Subcutaneous abdominal adipose tissue (tissue), 5 donors: ENCODE measurements at regions not wholly inside any gene's neighbourhood (a gene's known extent, or its start where the extent isn't known, plus 50 kb on each side); places are given as distances from the start of the nearest gene placed in this dataset.

Source experiments
- H3K27ac ChIP-seq: one replicate; pipeline ENCODE4 v1.7.0; 2013; ENCODE audit warnings: low read depth, mild to moderate bottlenecking, inconsistent platforms, low read length, moderate library complexity
- H3K27me3 ChIP-seq, 5 donors: one replicate each; pipeline ENCODE4 v1.7.0; 2013; ENCODE audit warnings: low read length in 5 of 5, inconsistent platforms in 1 of 5; ENCODE audit not compliant: control insufficient read depth in 5 of 5, insufficient read depth in 4 of 5
- H3K36me3 ChIP-seq, 5 donors: one replicate each; pipeline ENCODE4 v1.7.0; 2013; ENCODE audit warnings: low read length in 5 of 5; ENCODE audit not compliant: control insufficient read depth in 5 of 5, insufficient read depth in 5 of 5
- H3K4me1 ChIP-seq, 5 donors: one replicate each; pipeline ENCODE4 v1.7.0; 2013; ENCODE audit warnings: low read length in 5 of 5, mild to moderate bottlenecking in 3 of 5, moderate library complexity in 1 of 5; ENCODE audit not compliant: control insufficient read depth in 5 of 5, insufficient read depth in 5 of 5
- H3K4me3 ChIP-seq, 5 donors: one replicate each; pipeline ENCODE4 v1.7.0; 2013; ENCODE audit warnings: low read length in 5 of 5, low read depth in 1 of 5
- H3K9ac ChIP-seq, 5 donors: one replicate each; pipeline ENCODE4 v1.7.0; 2013; ENCODE audit warnings: low read length in 5 of 5, mild to moderate bottlenecking in 4 of 5, moderate library complexity in 3 of 5
- H3K9me3 ChIP-seq, 5 donors: one replicate each; pipeline ENCODE4 v1.7.0; 2013; ENCODE audit warnings: low read length in 5 of 5; ENCODE audit not compliant: control insufficient read depth in 5 of 5
- donor health status: healthy.
- donor health status: healthy.
- donor health status: healthy.
- donor health status: healthy.
- donor health status: healthy.

DNA sequence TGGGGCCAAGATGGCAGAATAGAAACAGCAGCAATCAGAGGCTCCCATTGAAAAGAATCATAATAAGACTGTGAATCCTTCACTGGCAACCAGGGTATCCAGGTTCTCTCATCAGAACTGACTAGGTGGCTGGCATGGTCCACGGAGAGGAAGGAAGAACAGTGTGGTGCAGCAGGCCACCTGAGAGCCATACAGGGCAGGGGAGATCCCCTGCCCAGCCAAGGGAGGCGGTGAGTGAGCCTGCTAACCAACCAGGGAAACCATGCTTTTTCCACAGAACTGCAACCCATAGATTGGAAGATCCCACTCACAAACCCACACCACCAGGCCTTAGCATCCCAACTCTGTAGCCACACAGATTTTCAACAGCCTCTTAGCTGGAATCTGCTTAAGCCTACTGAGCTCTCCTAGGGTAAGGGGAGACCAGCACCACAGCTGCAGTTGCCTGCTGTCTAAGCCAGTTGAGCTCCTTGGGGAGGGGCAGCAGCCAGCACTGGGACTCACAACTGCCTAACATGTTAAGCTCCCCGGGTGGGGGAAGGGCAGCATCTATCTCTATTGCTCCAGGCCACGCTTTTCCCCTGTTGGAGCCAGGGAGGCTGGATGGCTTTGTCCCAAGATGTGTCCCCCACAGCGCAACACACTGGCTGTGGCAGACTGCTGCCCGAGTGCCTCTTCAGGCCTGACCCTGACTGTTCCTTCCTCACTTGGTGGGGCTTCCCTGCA lies 342.6 kb upstream of the CCDC196 start:
- H3K9ac ChIP-seq = no peak overlapping the region
- H3K4me1 ChIP-seq = no peaks in the 10 kb centered on the region
- no peaks in the 10 kb centered on the region for H3K27me3 ChIP-seq
- peaks cover 0 to 2% (median 0%) of the 10 kb centered on the region in 5 donors for H3K9me3 ChIP-seq
- no peak overlapping the region for H3K4me3 ChIP-seq
- H3K36me3 ChIP-seq = no peaks in the 10 kb centered on the region
- no peak overlapping the region for H3K27ac ChIP-seq

DNA sequence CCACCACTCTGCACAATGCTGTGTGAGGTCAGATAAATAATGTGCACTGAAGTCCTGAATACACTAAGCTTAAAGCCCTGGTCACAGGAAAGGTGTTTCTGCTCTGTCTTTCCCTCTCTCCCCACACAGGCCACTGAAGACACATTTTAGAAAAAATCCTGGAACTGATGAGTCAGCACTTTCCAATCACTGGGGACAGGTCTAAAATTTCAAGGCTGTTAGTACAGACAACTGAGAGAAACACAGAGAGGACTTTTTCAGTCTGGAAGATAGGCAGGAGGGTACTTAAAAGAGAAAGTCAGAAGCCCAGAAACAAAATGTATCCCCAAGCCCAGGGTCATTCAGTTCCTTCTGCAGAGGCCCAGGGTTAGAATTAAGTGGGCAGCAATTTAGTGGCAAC lies 333.9 kb upstream of the CCDC196 start:
- H3K4me1 ChIP-seq = no peaks in the 10 kb centered on the region
- no peaks in the 10 kb centered on the region for H3K9me3 ChIP-seq
- H3K4me3 ChIP-seq = no peak overlapping the region
- no peaks in the 10 kb centered on the region for H3K36me3 ChIP-seq
- no peaks in the 10 kb centered on the region for H3K27me3 ChIP-seq
- no peak overlapping the region for H3K9ac ChIP-seq
- H3K27ac ChIP-seq = no peak overlapping the region

DNA sequence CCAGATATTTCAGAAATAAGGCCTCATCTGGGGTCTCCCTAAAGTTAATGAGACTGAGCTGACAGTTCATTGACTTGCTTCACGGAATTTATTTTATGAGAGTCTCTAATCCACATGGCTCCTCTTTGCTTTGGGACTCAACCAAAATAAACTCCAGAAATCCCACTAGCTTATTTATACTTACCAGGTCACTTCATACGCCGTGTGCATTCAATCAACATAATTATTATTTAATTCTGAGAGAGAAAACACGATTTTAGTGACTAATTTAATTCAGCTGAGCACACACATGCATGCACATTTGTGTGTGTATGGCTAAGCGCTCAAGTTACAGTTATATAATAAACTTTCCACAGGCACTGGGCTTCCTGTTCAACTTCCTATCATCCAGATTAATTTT lies 333.4 kb upstream of the CCDC196 start:
- Histone ChIP-seq H3K36me3 (no peaks in the 10 kb centered on the region), H3K9ac (no peak overlapping the region), H3K27ac (no peak overlapping the region), H3K4me3 (no peak overlapping the region), H3K27me3 (no peaks in the 10 kb centered on the region), H3K4me1 (no peaks in the 10 kb centered on the region), H3K9me3 (no peaks in the 10 kb centered on the region)

DNA sequence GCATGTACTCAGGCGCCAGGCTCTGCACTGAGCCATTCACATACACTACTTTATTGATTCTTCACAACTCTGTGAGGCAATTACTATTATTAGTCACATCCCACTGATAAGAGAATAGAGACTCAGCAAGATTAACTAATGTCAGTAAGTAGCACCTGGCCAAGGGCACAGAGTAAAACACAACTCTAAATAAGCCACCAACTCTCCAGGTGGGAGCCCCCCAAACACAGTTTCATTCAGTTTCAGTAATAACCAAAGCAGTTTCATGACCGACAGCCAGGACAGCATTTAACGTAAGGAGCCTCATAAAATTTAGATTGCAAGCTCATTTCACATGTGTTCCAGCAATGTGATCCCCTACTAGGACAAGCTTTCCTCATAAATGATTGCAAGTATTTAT lies 323.1 kb upstream of the CCDC196 start:
- no peak overlapping the region for H3K9ac ChIP-seq

DNA sequence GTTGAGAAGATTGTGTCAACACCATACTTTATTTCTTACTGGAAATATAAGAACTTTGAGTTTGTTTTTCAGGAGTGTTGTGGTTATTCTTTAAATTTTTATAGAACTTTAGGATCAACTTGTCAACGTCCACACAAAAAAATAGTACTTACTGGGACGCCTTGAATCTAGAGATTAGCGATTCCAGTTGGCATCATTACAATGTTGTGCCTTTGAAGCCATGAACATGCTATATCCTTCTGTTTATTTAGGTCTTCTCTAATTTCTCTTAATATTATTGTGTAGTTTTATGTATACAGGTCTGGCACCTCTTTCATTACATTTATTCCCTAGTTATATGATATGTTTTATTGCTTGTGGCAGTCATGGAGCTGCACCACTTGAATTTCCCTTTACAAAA lies 320.8 kb upstream of the CCDC196 start:
- no peaks in the 10 kb centered on the region for H3K9me3 ChIP-seq
- H3K9ac ChIP-seq = no peak overlapping the region
- H3K36me3 ChIP-seq = no peaks in the 10 kb centered on the region
- H3K4me3 ChIP-seq = no peak overlapping the region
- no peaks in the 10 kb centered on the region for H3K27me3 ChIP-seq
- H3K27ac ChIP-seq = no peak overlapping the region
- no peaks in the 10 kb centered on the region for H3K4me1 ChIP-seq

More for the DNA sequence above, 323.1 kb upstream of the CCDC196 start:
- no peaks in the 10 kb centered on the region for H3K36me3 ChIP-seq
- H3K9me3 ChIP-seq = no peaks in the 10 kb centered on the region
- no peak overlapping the region for H3K4me3 ChIP-seq
- H3K27ac ChIP-seq = no peak overlapping the region
- no peaks in the 10 kb centered on the region for H3K27me3 ChIP-seq
- no peaks in the 10 kb centered on the region for H3K4me1 ChIP-seq

DNA sequence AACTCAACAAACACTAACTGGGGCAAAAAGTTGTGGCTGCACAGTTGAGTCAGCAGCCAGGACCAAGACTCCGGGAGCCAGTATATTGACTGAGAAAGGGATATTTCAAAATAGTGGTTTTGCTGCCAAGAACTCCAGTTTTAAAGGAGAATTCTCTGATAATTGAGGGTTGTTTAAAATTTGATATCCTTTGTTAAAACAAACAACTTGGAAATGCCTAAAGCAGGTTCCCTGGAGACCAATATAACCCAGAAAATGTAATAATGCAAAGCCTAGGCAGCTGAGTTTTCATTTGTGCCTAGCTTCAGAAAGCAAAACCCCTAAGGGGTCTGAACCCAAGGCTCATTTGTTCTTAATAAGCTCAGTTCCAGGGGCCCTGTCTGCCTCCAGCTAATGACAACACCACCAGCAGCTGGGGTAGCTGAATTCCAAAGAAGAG lies 311.7 kb upstream of the CCDC196 start:
- H3K9ac ChIP-seq = no peak overlapping the region
- peaks cover 0 to 12% (median 8%) of the 10 kb centered on the region in 5 donors for H3K4me1 ChIP-seq
- H3K27me3 ChIP-seq = no peaks in the 10 kb centered on the region

DNA sequence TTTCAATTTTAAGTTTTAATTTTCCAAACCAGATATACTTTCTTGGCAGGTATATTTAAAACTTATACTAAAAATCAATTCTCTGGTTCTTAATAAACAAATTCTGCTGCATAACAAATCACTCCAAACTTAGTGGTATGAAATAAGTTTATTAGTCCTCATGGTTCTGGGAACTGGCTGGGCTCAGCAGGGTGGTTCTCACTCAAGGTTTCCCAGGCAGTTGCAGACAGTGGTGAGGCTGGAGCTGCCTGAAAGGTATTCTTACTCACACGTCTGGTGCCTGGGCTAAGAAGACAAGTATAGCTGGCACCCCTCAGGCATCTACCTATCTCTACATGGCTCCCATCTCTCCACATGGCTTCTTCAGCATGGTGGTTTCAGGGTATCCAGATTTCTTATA lies 308.2 kb upstream of the CCDC196 start:
- Histone ChIP-seq H3K9me3 (peaks cover 0 to 5% (median 4%) of the 10 kb centered on the region in 5 donors), H3K4me1 (peaks cover 0 to 12% (median 8%) of the 10 kb centered on the region in 5 donors), H3K9ac (no peak overlapping the region), H3K4me3 (no peak overlapping the region), H3K27me3 (no peaks in the 10 kb centered on the region), H3K36me3 (no peaks in the 10 kb centered on the region), H3K27ac (no peak overlapping the region)

More for the DNA sequence above, 311.7 kb upstream of the CCDC196 start:
- Histone ChIP-seq H3K4me3 (no peak overlapping the region), H3K27ac (no peak overlapping the region), H3K9me3 (peaks cover 0 to 5% (median 4%) of the 10 kb centered on the region in 5 donors), H3K36me3 (no peaks in the 10 kb centered on the region)

DNA sequence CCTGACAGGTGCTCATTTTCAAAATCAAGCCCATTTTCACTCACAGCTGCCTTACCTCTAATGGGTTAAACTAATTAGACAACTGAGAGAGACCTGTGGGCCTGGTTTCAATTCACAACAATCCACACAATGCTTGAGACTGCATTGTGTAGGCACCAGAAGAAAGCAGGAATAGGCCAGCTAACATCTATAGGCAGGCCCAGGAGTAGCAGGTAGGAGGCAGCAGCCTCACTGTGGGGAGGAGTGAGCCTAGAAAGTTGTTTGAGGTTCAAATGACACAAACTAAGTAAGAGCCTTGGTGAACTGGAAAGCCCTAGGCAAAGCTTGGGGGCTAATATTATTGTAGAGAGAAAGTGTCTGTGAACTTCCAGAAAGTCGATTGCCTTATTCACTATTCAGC lies 289.5 kb upstream of the CCDC196 start:
- Histone ChIP-seq H3K27me3 (no peaks in the 10 kb centered on the region), H3K27ac (no peak overlapping the region), H3K9ac (no peak overlapping the region), H3K9me3 (peaks cover 0 to 2% (median 0%) of the 10 kb centered on the region in 5 donors), H3K4me3 (no peak overlapping the region), H3K36me3 (no peaks in the 10 kb centered on the region), H3K4me1 (no peaks in the 10 kb centered on the region)

DNA sequence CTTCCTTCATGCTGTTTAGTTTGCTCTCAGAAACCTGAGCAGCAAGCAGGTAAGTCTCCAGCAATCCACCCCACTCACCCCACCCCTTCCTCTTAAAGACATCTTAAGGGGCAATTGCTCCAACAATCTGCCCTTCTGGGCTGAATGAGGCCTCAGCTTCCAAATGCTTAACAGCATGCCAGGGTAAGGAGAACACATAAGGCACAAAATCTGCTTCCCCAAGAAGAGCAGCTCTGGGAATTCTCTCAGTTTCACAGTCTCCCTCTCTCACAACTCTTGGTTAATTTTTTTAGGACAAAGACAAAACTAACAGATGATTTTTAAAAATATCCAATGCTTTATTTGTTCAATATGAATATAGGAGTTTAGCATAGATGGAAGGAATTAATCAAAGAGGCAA lies 288.9 kb upstream of the CCDC196 start:
- Histone ChIP-seq H3K27me3 (no peaks in the 10 kb centered on the region), H3K4me1 (no peaks in the 10 kb centered on the region), H3K9me3 (peaks cover 0 to 2% (median 0%) of the 10 kb centered on the region in 5 donors), H3K4me3 (no peak overlapping the region), H3K27ac (no peak overlapping the region), H3K36me3 (no peaks in the 10 kb centered on the region), H3K9ac (no peak overlapping the region)

DNA sequence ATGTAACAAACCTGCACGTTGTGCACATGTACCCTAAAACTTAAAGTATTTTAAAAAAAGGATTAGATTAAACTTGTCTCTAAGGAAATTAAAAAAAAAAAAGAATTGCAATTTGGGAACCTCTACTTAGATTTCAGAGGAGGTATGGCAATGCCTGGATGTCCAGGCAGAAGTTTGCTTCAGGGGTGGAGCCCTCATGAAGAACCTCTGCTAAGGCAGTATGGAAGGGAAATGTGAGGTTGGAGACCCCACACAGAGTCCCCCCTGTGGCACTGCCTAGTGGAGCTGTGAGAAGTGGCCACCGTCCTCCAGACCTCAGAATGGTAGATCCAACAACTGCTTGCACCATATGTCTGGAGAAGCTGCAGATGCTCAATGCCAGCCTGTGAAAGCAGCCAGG lies 279.6 kb upstream of the CCDC196 start:
- H3K27ac ChIP-seq = no peak overlapping the region
- peak overlapping the region in 3 of 5 donors; percentile 8 to 55 (median 44) for H3K4me3 ChIP-seq
- H3K27me3 ChIP-seq = no peaks in the 10 kb centered on the region
- peaks cover 0 to 17% (median 12%) of the 10 kb centered on the region in 5 donors for H3K9me3 ChIP-seq
- no peaks in the 10 kb centered on the region for H3K36me3 ChIP-seq
- no peak overlapping the region for H3K9ac ChIP-seq
- no peaks in the 10 kb centered on the region for H3K4me1 ChIP-seq
